ENCODE measurements at regions not wholly inside any gene's neighbourhood (a gene's known extent, or its start where the extent isn't known, plus 50 kb on each side); places are given as distances from the start of the nearest gene placed in this dataset.

- TF ChIP-seq CTCF (IDR thresholded peaks at IDR 0.05) (no peak), POLR2A (IDR thresholded peaks at IDR 0.05) (no peak)
Measured at GRCh38 chr11:70506658-70506970, 108.3 kb downstream of the CTTN start.
